ENCODE measurements at regions not wholly inside any gene's neighbourhood (a gene's known extent, or its start where the extent isn't known, plus 50 kb on each side); places are given as distances from the start of the nearest gene placed in this dataset.
A peak's percentile ranks its signal among the peaks of the same experiment; 100 is the strongest.

DNA sequence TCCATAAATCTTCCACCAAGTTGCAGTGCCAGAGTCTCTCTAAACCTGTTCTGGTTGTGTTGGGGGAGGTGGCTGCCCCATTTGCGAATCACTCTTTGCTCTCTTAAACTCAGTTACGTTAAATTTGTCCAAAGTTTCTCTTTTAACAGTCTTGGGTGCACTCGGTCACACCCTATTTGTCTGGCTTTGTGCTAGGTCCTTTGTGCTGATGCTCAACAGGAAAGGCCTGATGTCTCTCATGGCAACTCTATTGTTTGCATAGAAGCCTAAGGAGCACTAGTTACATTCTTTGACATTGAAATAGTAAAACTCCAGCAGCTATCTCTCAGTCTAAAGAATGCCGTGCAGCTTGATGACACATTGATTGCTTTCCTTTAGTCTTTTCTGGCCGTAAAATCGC, 105.1 kb downstream of the TRMT11 start:
- no peak overlapping the region for H3K4me3 ChIP-seq (ENCODE audit: low read depth, low read length)
- no peak for DNase-seq (ENCODE audit: low read depth)

DNA sequence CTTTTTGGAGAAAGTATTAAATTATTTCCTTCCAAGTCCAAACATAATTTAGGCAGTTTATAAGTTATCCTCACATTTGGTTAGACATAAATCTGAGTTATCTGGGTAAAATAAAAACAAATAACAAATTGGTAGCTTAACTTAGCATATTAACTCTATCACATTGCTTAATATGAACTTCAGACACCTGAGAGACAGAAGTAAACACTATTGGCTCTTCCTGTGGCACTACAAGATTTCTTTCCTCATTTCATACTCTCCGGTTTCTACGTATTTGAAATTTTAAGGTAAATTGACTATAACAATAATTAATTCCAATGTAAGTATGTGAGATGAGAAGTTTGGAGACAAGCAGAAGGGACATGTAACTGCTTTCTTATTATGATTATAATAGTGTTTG, 106.8 kb downstream of the TRMT11 start:
- DNase-seq (ENCODE audit: low read depth) = no peak
- no peak overlapping the region for H3K4me3 ChIP-seq (ENCODE audit: low read depth, low read length)

- H3K4me3 ChIP-seq (ENCODE audit: low read depth, low read length) = no peak overlapping the region
- DNase-seq (ENCODE audit: low read depth) = no peak
These were observed 108.1 kb downstream of the TRMT11 start for GRCh38 chr6:126094411-126094810.

GRCh38 chr6:126100386-126100785, 114.0 kb downstream of the TRMT11 start:
- DNase-seq (ENCODE audit: low read depth) = no peak

DNA sequence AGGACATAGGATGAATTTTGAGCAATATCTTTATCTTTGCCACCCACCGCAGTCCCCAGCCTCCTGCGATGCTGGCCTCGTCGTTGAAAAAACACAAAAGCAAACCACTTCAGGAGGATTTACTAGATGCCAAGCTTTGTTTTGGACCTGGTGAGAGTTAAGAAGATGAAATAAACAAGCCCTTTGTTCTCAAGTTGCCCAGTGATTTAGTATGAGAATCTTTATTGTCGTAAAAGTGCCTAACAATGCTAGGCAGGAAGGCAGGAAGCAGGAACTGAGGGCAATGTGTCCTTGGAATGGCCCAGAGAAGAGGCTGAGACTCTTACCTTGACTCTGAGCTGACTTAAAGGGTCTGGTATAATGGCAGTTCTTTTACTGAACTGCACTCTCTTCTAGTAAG, 116.0 kb downstream of the TRMT11 start:
- DNase-seq (ENCODE audit: low read depth) = no peak
- no peak overlapping the region for H3K4me3 ChIP-seq (ENCODE audit: low read depth, low read length)

More at GRCh38 chr6:126100386-126100785, 114.0 kb downstream of the TRMT11 start:
- H3K4me3 ChIP-seq (ENCODE audit: low read depth, low read length) = no peak overlapping the region

- DNase-seq (ENCODE audit: low read depth) = no peak
These were observed 117.7 kb downstream of the TRMT11 start for GRCh38 chr6:126103993-126104392.

GRCh38 chr6:126107475-126108166, 121.3 kb downstream of the TRMT11 start:
- DNase-seq (ENCODE audit: low read depth) = no peak
- no peak overlapping the region for H3K4me3 ChIP-seq (ENCODE audit: low read depth, low read length)

More at GRCh38 chr6:126103993-126104392, 117.7 kb downstream of the TRMT11 start:
- H3K4me3 ChIP-seq (ENCODE audit: low read depth, low read length) = no peak overlapping the region

DNA sequence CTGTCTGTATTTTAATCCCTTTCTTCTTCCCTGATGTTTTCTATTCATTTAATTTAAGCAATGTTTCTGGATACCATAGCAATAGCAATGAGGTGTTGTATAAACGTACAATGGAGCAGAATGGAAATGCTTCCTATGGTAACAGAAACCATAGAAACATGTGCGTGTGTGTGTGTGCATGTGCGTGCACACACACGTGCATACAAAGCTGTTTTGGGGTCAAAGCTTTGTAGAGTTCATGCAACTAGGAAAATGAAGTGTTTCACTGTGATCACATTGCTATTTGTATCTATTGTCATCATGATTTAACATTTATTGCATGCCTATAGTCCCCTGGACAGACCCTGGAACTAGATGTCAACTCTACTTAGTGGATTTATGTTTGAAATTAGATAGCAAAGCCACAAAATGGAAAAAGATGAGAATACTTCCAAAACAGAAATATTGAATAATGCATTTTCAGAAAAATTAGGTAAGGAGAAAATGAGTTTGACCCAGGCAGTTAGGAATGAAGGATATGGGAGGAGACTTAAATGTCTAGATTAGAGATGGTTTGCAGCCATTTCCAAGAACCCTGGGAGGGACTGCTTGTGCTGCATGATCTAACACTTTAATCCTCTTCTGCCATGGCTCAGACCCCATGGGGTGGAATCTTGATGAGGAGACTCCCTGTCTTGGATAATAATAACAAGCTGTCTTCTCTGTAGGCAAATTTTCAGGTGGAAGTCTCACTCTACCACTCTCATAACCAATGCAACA, 124.4 kb downstream of the TRMT11 start:
- DNase-seq (ENCODE audit: low read depth) = no peak
- no peak overlapping the region for H3K4me3 ChIP-seq (ENCODE audit: low read depth, low read length)

DNA sequence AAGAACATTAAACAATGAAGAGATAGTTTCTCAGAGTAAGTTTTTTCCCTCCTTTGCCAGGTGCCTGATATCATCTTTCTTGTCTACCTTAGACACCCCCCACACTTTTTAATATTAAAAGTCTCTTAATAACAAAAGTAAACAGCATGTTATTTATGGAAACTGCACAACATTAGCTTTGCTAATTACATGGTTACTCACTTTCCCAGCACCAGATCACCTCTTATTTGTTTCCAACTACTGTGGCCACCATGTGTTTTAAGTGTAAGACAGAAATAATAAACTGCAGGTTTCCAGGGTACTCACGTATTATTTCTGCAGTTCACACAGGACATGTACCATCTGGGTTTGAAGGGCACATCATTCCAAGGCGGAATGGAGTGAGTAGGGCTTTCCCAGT, 125.0 kb downstream of the TRMT11 start:
- no peak for DNase-seq (ENCODE audit: low read depth)
- H3K4me3 ChIP-seq (ENCODE audit: low read depth, low read length) = no peak overlapping the region

DNA sequence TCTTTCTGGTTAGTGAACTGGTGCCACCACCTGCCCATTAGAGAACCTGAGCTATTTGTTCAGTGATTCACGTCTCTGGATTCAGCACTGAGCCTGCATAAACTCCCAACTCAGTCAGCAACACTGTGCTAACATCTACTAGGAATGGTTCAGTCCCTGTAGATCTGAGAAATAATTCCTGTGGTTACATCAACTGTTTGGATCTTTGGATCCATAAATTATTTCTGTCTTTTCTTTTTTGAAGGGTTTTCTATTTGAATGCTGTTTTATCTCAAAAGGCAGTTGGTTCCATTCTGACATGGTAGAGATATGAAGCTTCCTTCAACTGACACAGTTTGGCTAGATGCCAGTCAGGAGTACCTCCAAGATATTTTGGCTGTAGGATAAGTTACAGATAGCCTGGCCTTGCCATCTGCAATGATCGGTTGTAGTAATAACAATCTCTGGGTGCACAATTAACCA, 125.9 kb downstream of the TRMT11 start:
- no peak overlapping the region for H3K4me3 ChIP-seq (ENCODE audit: low read depth, low read length)
- peak; percentile 47 for DNase-seq (ENCODE audit: low read depth)

GRCh38 chr6:126113261-126113660, 126.9 kb downstream of the TRMT11 start:
- DNase-seq (ENCODE audit: low read depth) = no peak
- no peak overlapping the region for H3K4me3 ChIP-seq (ENCODE audit: low read depth, low read length)

- H3K4me3 ChIP-seq (ENCODE audit: low read depth, low read length) = no peak overlapping the region
- no peak for DNase-seq (ENCODE audit: low read depth)
These were observed 130.9 kb downstream of the TRMT11 start for GRCh38 chr6:126117251-126117650.

DNA sequence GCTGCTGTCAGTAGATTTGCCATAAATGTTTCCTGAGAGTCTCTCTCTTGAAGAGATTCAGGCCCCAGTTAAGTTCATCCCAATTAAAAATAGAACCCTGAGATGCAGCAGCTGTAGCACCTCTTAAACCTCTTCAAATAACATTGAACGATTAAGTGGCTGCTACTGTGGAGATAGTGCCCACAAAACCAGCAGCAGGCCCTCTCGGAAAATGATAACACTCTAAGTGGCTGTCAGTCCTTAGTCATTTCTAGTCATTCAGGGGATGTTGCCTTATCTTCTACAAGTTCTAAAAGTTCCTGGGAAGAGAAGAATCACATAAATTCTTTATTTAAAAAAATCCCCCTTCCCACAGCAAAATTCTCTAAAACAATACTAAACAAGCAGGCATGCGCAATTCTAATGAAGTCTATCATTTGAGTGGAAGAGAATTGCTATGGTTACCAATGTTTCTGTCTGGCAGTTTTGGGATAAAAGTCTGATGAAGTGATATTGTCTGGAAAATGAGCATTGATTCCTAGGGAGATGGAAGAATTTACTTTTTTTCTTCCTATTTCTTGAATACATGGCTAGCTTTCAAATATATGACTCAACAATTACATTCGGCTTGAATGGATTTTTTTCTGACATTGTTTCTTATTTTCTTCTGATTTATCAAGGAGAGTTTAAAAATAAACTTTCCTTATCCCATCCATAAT, 131.9 kb downstream of the TRMT11 start:
- no peak for DNase-seq (ENCODE audit: low read depth)
- H3K4me3 ChIP-seq (ENCODE audit: low read depth, low read length) = no peak overlapping the region

GRCh38 chr6:126118936-126119335, 132.6 kb downstream of the TRMT11 start:
- H3K4me3 ChIP-seq (ENCODE audit: low read depth, low read length) = no peak overlapping the region
- no peak for DNase-seq (ENCODE audit: low read depth)

DNA sequence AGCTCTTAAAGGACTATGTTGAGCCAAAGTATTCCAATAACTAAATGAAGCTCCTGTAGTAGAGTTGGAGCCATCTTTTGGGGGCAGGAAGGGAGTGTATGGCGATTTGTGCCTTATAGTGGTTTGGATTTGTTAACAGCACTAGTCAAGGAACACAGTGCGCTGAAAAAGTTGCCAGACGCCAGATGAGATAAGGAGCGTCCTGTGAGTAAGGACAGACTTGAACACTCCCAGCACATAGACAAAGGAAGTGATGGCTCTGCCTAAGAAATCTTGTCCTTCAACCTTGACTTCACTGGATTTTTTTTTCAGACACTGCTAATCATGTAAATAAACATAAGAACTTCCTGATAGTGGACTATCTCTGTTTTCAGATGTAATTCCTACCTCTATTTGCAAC, 136.9 kb downstream of the TRMT11 start:
- no peak for DNase-seq (ENCODE audit: low read depth)
- no peak overlapping the region for H3K4me3 ChIP-seq (ENCODE audit: low read depth, low read length)

- no peak for DNase-seq (ENCODE audit: low read depth)
- H3K4me3 ChIP-seq (ENCODE audit: low read depth, low read length) = no peak overlapping the region
These were observed 141.3 kb downstream of the TRMT11 start for GRCh38 chr6:126127659-126128058.

DNA sequence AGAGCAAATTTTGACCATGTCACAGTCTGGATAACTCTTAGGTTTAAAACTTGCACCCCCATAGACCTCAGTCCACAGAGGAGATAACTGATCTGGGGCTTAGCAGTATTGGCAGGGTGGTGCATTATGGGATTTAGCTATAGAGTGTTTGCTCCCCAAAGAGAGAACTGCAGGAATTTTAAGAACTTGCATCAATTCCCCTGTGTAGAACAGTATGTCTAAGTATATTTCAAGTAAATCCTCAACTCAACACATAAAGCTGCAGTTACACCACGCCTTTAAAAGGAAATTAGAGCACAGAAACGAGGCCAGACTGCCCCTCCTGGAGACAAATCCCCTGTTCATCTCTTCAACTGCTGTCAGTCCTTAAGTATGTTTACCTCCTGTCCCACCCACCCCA, 144.9 kb downstream of the TRMT11 start:
- no peak overlapping the region for H3K4me3 ChIP-seq (ENCODE audit: low read depth, low read length)
- no peak for DNase-seq (ENCODE audit: low read depth)

DNA sequence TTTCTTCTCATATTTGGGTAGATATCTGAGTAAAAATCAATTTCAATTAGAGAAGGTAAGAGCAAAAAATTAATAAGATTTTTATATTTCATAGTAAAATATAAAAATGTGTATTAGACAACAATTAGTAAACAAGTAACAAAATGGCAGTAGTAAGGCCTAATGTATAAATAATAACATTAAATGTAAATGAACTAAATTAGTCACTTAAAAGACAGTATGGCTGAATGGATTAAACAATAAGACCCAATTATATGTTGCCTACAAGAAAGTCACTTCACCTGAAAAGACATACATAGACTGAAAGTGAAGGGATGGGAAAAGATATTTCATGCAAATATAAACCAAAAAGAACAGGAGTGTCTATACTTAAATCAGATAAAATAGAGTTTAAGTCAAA, 147.6 kb downstream of the TRMT11 start:
- no peak for DNase-seq (ENCODE audit: low read depth)
- H3K4me3 ChIP-seq (ENCODE audit: low read depth, low read length) = no peak overlapping the region

- no peak overlapping the region for H3K4me3 ChIP-seq (ENCODE audit: low read depth, low read length)
- no peak for DNase-seq (ENCODE audit: low read depth)
These were observed 148.2 kb downstream of the TRMT11 start for GRCh38 chr6:126134491-126134890.

DNA sequence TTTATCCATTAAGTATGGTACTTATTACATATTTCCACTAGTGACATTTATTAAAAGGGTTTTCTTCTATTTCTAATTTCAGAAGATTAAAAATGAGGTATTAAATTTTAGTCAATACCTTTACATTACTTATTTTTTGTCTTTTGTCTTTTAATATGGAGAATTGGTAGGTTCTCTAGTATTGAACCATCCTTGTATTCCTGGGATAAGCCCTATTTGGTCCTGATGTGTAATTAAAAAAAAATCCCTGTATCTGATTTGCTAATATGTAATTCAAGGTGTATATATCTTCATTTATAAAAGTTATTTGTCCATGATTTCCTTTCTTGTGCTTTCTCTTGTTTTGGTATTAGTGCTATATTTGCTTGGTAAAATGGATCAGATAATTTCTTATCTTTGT, 153.7 kb downstream of the TRMT11 start:
- no peak for DNase-seq (ENCODE audit: low read depth)
- H3K4me3 ChIP-seq (ENCODE audit: low read depth, low read length) = no peak overlapping the region
